ENCODE measurements at regions not wholly inside any gene's neighbourhood (a gene's known extent, or its start where the extent isn't known, plus 50 kb on each side); places are given as distances from the start of the nearest gene placed in this dataset.

GRCh38 chr10:117723343-117723742 lies 180.8 kb downstream of the EMX2 start:
- DNase-seq (ENCODE audit: low read depth in 1 of 2, low spot score in 2 of 2), result no peak
- no peaks in the 10 kb centered on the region for H3K4me1 ChIP-seq (replicated peaks)
- no peak overlapping the region for H3K27ac ChIP-seq
- no peaks in the 10 kb centered on the region for H3K36me3 ChIP-seq
- no peaks in the 10 kb centered on the region for H3K27me3 ChIP-seq (replicated peaks)
- no peaks in the 10 kb centered on the region for H3K9me3 ChIP-seq (replicated peaks)
- no peak overlapping the region for H3K4me3 ChIP-seq

DNA sequence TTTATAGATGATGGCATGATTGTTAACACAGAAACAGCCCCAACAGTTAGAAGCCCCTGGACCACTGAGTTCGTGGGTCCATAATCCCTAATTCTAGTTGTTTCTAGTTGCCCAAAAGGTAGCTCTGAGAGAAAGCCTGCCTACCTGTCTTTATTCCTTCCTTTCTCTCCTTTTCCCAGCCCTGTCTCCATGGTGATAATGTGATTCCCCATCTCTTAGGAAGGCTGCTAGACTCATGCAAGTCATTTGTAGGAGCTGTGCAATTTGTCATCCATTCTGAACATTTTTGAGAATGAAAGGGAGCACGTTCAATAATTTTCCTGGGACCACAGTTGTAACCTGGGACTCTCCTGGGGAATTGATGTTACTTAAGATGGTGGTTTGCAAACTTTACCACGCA lies 183.4 kb downstream of the EMX2 start:
- no peak overlapping the region for H3K4me3 ChIP-seq
- 0 out of 2 replicates have a peak, but pooled peaks cover 2% of the 10 kb centered on the region for H3K27me3 ChIP-seq (replicated peaks)
- no peak for DNase-seq (ENCODE audit: low read depth in 1 of 2, low spot score in 2 of 2)
- no peaks in the 10 kb centered on the region for H3K9me3 ChIP-seq (replicated peaks)
- no peaks in the 10 kb centered on the region for H3K36me3 ChIP-seq
- H3K27ac ChIP-seq, result no peak overlapping the region
- H3K4me1 ChIP-seq (replicated peaks), result no peaks in the 10 kb centered on the region

- Histone ChIP-seq H3K27ac (no peak overlapping the region), H3K4me3 (no peak overlapping the region), H3K36me3 (no peaks in the 10 kb centered on the region), H3K4me1 (replicated peaks) (no peaks in the 10 kb centered on the region), H3K27me3 (replicated peaks) (0 out of 2 replicates have a peak, but pooled peaks cover 4% of the 10 kb centered on the region), H3K9me3 (replicated peaks) (no peaks in the 10 kb centered on the region)
- DNase-seq (ENCODE audit: low read depth in 1 of 2, low spot score in 2 of 2), result no peak
These were observed 184.2 kb downstream of the EMX2 start for GRCh38 chr10:117726596-117727295.

DNA sequence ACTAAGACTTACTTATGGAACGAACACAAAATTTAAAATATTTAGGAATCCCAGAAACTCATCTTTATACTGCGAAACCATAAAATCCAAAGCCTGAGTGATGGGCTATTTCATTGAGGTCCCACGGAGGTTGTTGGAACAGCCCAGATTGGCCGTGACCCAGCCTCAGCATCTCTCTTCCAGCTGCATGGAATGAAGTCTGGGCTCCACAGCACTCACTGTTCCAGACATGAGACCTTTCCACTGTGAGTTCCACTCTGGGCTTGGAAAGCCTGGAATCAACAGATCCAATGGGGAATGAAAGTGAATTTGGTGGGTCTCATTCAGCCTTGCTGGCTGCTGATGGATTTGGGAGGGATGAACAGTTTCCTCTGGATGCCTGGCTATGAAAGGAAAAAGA lies 184.9 kb downstream of the EMX2 start:
- Histone ChIP-seq H3K36me3 (no peaks in the 10 kb centered on the region), H3K9me3 (replicated peaks) (no peaks in the 10 kb centered on the region), H3K27me3 (replicated peaks) (0 out of 2 replicates have a peak, but pooled peaks cover 7% of the 10 kb centered on the region), H3K4me3 (no peak overlapping the region), H3K27ac (no peak overlapping the region), H3K4me1 (replicated peaks) (no peaks in the 10 kb centered on the region)
- no peak for DNase-seq (ENCODE audit: low read depth in 1 of 2, low spot score in 2 of 2)

DNA sequence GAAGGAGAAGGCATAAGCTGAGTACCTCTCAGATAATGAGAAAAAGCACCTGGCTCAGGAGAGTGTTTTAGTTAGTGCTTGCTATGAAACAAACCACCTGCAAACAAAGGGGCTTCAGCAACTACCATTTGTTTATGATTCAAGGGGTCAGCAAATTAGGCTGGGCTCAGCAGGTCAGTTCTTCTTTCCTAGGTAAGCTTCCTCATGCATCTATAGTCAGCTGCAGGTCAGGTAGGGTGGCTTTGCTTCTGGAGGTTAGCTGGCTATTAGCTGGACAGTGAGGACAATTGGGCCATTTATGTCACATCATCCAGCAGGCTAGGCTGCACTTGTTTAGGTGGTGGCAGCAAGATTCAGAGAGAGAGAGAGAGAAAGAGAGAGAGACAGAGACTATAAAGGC lies 185.5 kb downstream of the EMX2 start:
- DNase-seq (ENCODE audit: low read depth in 1 of 2, low spot score in 2 of 2), result no peak
- peaks cover 12% of the 10 kb centered on the region; the same call in 1 of the 2 replicates for H3K27me3 ChIP-seq (replicated peaks)
- no peaks in the 10 kb centered on the region for H3K4me1 ChIP-seq (replicated peaks)
- H3K4me3 ChIP-seq, result no peak overlapping the region
- H3K36me3 ChIP-seq, result no peaks in the 10 kb centered on the region
- H3K9me3 ChIP-seq (replicated peaks), result no peaks in the 10 kb centered on the region
- H3K27ac ChIP-seq, result no peak overlapping the region

DNA sequence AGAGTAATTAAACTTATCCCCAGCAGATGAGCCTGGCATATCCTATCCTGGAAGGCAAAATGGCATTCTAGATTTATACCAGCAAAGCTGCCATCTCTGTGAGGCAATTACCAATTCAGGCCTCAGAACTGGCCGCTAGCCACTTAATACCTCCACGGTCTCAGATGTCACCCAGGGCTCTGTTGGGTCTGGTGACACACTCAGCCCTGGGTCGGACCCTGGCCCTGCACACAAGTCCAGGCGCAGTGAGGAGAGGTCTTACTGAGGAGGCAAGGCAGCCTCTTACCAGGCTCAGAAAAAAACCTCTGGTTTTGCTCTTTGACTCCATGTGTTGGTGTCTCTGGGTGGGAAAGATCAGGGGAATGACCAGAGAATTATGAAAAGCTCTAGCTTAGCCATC lies 186.6 kb downstream of the EMX2 start:
- no peak for DNase-seq (ENCODE audit: low read depth in 1 of 2, low spot score in 2 of 2)
- H3K4me3 ChIP-seq, result no peak overlapping the region
- H3K4me1 ChIP-seq (replicated peaks), result no peaks in the 10 kb centered on the region
- peaks cover 12% of the 10 kb centered on the region; the same call in 1 of the 2 replicates for H3K27me3 ChIP-seq (replicated peaks)
- H3K9me3 ChIP-seq (replicated peaks), result no peaks in the 10 kb centered on the region
- no peak overlapping the region for H3K27ac ChIP-seq
- H3K36me3 ChIP-seq, result no peaks in the 10 kb centered on the region

GRCh38 chr10:117731121-117731791 lies 188.7 kb downstream of the EMX2 start:
- no peak overlapping the region for H3K4me3 ChIP-seq
- H3K4me1 ChIP-seq (replicated peaks), result peaks cover 5% of the 10 kb centered on the region
- no peak overlapping the region for H3K27ac ChIP-seq
- no peak for DNase-seq (ENCODE audit: low read depth in 1 of 2, low spot score in 2 of 2)
- H3K36me3 ChIP-seq, result no peaks in the 10 kb centered on the region
- peaks cover 12% of the 10 kb centered on the region; the same call in 1 of the 2 replicates for H3K27me3 ChIP-seq (replicated peaks)
- H3K9me3 ChIP-seq (replicated peaks), result no peaks in the 10 kb centered on the region

DNA sequence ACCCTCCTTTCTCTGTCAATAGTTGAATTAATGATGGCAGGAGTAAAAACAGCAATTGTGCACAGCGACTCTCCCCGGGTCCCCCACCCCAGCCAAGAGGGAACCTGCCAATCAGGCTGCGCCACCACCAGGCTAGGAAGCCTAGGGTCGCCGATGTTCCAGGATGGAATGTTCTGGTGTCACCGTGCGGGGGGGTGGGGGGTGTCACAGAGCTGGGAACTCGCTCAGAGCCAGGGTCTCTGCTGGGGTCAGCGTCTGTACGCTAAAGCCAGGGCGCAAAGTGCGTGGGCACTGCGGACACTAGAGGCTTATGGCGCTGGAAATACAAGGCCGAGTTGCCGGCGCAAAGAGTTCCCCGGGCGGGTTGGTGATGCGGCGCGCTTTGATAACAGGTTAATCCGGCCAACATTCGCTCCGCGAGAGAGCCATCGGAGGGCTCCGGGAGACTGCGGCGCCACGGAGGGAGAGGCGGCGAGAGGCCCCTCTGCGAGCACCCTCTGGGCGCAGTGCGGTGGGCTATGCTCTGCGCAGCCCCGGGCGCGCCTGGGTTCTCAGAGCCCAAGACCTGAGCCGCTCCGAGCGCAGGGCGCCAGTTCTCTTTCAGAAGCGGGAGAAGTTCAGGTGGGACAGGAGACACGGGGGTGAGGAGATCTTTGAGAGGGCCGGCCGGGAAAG lies 192.3 kb downstream of the EMX2 start:
- DNase-seq (ENCODE audit: low read depth in 1 of 2, low spot score in 2 of 2), result no peak
- H3K4me1 ChIP-seq (replicated peaks), result peaks cover 17% of the 10 kb centered on the region
- no peaks in the 10 kb centered on the region for H3K9me3 ChIP-seq (replicated peaks)
- peaks cover 12% of the 10 kb centered on the region; the same call in 1 of the 2 replicates for H3K27me3 ChIP-seq (replicated peaks)
- H3K4me3 ChIP-seq, result no peak overlapping the region
- H3K27ac ChIP-seq, result no peak overlapping the region
- H3K36me3 ChIP-seq, result no peaks in the 10 kb centered on the region

DNA sequence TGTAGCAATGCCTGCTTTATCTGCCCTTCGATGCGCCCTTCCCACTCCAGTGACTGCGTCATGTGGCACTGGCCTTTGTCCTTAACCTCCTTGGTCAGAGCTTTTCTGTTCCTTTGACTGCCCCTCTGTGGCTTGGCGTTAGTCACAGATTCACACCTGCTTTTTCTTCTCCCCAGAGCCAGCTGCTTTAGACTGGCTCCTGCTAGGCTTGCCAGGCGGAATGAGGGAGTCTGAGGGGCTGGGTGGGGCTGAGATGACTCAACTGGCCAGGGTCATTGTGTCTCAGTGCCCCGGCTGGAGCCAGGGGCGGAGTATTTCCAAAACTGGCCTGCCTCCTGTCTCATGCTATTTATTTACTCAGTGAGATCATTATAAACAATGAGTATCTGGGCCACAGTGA lies 194.1 kb downstream of the EMX2 start:
- H3K4me1 ChIP-seq (replicated peaks), result peaks cover 17% of the 10 kb centered on the region
- H3K27me3 ChIP-seq (replicated peaks), result peaks cover 9% of the 10 kb centered on the region; the same call in 1 of the 2 replicates
- no peaks in the 10 kb centered on the region for H3K36me3 ChIP-seq
- no peak overlapping the region for H3K27ac ChIP-seq
- H3K4me3 ChIP-seq, result no peak overlapping the region
- peak; percentile 70 to 87 for DNase-seq (ENCODE audit: low read depth in 1 of 2, low spot score in 2 of 2)
- no peaks in the 10 kb centered on the region for H3K9me3 ChIP-seq (replicated peaks)

GRCh38 chr10:117740088-117740487 lies 197.5 kb downstream of the EMX2 start:
- H3K36me3 ChIP-seq, result no peaks in the 10 kb centered on the region
- no peaks in the 10 kb centered on the region for H3K27me3 ChIP-seq (replicated peaks)

GRCh38 chr10:117740691-117741222 lies 198.2 kb downstream of the EMX2 start:
- Histone ChIP-seq H3K27me3 (replicated peaks) (no peaks in the 10 kb centered on the region; the same call in 1 of the 2 replicates), H3K9me3 (replicated peaks) (no peaks in the 10 kb centered on the region), H3K4me3 (no peak overlapping the region), H3K36me3 (no peaks in the 10 kb centered on the region), H3K4me1 (replicated peaks) (peaks cover 16% of the 10 kb centered on the region), H3K27ac (no peak overlapping the region)
- DNase-seq (ENCODE audit: low read depth in 1 of 2, low spot score in 2 of 2), result no peak

More at GRCh38 chr10:117740088-117740487, 197.5 kb downstream of the EMX2 start:
- Histone ChIP-seq H3K27ac (no peak overlapping the region), H3K9me3 (replicated peaks) (no peaks in the 10 kb centered on the region), H3K4me3 (no peak overlapping the region), H3K4me1 (replicated peaks) (peaks cover 17% of the 10 kb centered on the region)
- DNase-seq (ENCODE audit: low read depth in 1 of 2, low spot score in 2 of 2), result no peak

DNA sequence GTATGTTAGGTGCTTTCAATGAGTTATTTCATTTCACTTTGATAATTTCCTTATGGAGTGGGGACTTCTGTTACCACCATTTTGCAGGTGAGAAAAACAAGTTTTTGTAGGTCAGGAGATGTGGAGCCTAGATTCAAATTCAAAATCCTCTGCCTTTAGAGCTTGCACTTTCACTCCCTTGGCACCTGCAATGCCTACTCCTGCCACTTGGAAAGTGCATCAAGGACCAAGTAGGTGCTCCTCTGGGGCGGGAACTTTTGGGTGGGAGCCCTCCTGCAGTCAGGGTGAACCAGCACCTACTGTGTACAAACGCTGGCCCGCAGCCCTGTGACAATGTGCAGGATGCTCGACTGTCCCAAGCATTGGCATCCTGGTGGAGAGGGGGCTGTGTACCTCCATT lies 199.0 kb downstream of the EMX2 start:
- Histone ChIP-seq H3K27ac (no peak overlapping the region), H3K4me1 (replicated peaks) (peaks cover 9% of the 10 kb centered on the region), H3K9me3 (replicated peaks) (no peaks in the 10 kb centered on the region), H3K36me3 (no peaks in the 10 kb centered on the region), H3K4me3 (no peak overlapping the region), H3K27me3 (replicated peaks) (no peaks in the 10 kb centered on the region; the same call in 1 of the 2 replicates)
- DNase-seq (ENCODE audit: low read depth in 1 of 2, low spot score in 2 of 2), result no peak

GRCh38 chr10:117743509-117743908 lies 201.0 kb downstream of the EMX2 start:
- H3K9me3 ChIP-seq (replicated peaks), result no peaks in the 10 kb centered on the region
- no peak overlapping the region for H3K4me3 ChIP-seq
- no peaks in the 10 kb centered on the region for H3K4me1 ChIP-seq (replicated peaks)
- no peaks in the 10 kb centered on the region; the same call in 1 of the 2 replicates for H3K27me3 ChIP-seq (replicated peaks)
- no peak overlapping the region for H3K27ac ChIP-seq
- no peaks in the 10 kb centered on the region for H3K36me3 ChIP-seq
- no peak for DNase-seq (ENCODE audit: low read depth in 1 of 2, low spot score in 2 of 2)

DNA sequence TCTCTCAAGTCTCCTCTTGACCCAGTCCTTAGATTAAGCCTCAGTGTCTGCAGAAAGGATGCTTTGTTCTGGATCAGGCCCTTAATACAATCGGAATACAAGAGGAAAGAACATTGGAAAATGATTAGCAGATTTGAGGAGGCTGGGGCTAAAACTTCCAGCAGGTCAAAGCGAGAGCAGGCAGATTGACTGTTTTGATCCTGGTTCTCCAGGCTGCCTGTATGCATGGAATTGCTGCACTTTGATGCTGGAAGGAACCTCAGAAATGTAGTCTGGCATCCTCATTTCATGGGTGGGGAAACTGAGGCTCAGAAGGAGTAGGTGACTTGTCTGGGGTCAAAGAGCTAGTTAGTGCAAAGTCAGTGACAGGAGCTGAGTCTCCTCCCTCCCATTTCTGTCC lies 202.8 kb downstream of the EMX2 start:
- Histone ChIP-seq H3K9me3 (replicated peaks) (no peaks in the 10 kb centered on the region), H3K4me1 (replicated peaks) (no peaks in the 10 kb centered on the region), H3K4me3 (no peak overlapping the region), H3K36me3 (no peaks in the 10 kb centered on the region), H3K27ac (no peak overlapping the region), H3K27me3 (replicated peaks) (no peaks in the 10 kb centered on the region; the same call in 1 of the 2 replicates)
- no peak for DNase-seq (ENCODE audit: low read depth in 1 of 2, low spot score in 2 of 2)

All from SJSA1 (cell line).